ENCODE measurements at regions not wholly inside any gene's neighbourhood (a gene's known extent, or its start where the extent isn't known, plus 50 kb on each side); places are given as distances from the start of the nearest gene placed in this dataset.

DNA sequence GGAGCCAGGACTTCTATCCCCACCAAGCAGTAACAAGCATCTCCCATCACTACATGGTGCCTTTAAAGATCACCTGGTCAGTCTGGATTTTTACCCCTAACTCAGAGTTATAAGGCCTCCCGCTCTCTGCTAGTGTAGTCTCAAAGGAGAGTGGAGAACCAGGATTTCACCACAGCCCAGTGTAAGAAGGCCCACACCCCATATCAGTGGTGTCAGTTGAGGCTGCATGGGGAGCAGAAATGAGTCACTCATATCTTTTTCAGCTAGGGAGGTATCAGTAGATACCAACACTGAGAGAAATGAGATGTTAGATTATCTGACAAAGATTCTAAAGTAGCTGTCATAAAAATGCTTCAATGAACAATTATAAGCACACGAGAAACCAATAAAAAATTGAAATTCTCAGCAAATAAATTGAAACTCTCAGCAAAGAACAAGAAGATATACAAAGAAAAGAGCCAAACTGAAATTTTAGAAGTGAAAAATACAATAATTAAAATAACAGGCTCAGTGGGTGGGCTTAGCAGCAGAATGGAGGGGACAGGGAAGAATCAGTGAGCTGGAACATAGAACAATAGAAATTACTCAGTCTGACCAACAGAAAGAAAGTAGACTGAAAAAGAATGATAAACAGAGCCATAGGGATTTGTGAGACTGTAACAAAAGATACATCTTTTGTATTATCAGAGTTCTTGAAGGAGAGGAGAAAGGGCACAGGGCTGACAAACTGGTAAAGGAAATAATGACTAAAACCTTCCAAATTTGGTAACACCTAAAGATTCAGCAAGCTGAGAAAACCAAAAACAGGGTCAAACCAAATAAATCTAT lies 257.7 kb downstream of the ANAPC1 start:
- TF ChIP-seq, protein P1, sequence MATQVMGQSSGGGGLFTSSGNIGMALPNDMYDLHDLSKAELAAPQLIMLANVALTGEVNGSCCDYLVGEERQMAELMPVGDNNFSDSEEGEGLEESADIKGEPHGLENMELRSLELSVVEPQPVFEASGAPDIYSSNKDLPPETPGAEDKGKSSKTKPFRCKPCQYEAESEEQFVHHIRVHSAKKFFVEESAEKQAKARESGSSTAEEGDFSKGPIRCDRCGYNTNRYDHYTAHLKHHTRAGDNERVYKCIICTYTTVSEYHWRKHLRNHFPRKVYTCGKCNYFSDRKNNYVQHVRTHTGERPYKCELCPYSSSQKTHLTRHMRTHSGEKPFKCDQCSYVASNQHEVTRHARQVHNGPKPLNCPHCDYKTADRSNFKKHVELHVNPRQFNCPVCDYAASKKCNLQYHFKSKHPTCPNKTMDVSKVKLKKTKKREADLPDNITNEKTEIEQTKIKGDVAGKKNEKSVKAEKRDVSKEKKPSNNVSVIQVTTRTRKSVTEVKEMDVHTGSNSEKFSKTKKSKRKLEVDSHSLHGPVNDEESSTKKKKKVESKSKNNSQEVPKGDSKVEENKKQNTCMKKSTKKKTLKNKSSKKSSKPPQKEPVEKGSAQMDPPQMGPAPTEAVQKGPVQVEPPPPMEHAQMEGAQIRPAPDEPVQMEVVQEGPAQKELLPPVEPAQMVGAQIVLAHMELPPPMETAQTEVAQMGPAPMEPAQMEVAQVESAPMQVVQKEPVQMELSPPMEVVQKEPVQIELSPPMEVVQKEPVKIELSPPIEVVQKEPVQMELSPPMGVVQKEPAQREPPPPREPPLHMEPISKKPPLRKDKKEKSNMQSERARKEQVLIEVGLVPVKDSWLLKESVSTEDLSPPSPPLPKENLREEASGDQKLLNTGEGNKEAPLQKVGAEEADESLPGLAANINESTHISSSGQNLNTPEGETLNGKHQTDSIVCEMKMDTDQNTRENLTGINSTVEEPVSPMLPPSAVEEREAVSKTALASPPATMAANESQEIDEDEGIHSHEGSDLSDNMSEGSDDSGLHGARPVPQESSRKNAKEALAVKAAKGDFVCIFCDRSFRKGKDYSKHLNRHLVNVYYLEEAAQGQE (IDR thresholded peaks at IDR 0.05; ENCODE audit: insufficient read depth in 1 of 2, low read depth in 2 of 2, low read length in 2 of 2) = no peak
- no peak for TF ChIP-seq SIN3A (IDR thresholded peaks at IDR 0.05; ENCODE audit: borderline replicate concordance, insufficient read depth, low read length)
- TF ChIP-seq TAF1 (IDR thresholded peaks at IDR 0.05; ENCODE audit: borderline replicate concordance, insufficient read depth, low read length) = no peak

DNA sequence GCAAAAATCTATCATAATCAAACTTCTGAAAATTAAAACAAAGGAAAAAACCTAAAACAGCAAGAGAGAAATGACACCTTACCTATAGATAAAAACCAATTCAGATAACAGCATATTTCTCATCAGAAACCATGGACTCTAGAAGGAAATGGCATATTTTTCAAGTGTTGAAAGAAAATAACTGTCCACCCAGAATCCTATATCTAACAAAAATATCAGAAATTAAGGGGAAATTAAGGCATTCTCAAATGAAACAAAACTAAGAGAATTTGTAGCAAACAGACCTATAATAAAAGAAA lies 257.2 kb downstream of the ANAPC1 start:
- no peak for TF ChIP-seq FOXP2 (optimal IDR thresholded peaks at IDR 0.05; ENCODE audit: borderline replicate concordance, extremely low read depth, extremely low read length, insufficient read depth)
- TF ChIP-seq SIN3A (IDR thresholded peaks at IDR 0.05; ENCODE audit: borderline replicate concordance, insufficient read depth, low read length) = no peak
- TF ChIP-seq, protein P1 (IDR thresholded peaks at IDR 0.05; ENCODE audit: insufficient read depth in 1 of 2, low read depth in 2 of 2, low read length in 2 of 2) = no peak

DNA sequence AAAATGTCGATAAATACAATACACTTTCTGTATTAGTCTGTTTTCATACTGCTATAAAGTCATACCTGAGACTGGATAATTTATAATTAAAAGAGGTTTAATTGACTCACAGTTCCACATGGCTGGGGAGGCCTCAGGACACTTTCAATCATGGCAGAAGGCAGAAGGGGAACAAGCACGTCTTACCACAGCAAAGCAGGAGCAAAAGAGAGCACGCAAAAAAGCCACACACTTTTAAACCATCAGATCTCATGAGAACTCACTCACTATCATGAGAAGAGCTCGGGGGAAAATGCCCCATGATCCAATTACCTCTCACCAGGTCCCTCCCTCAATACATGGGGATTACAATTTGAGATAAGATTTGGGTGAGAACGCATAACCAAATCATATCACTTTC lies 256.7 kb downstream of the ANAPC1 start:
- no peak for TF ChIP-seq SIN3A (IDR thresholded peaks at IDR 0.05; ENCODE audit: borderline replicate concordance, insufficient read depth, low read length)
- TF ChIP-seq TAF1 (IDR thresholded peaks at IDR 0.05; ENCODE audit: borderline replicate concordance, insufficient read depth, low read length) = no peak
- no peak for TF ChIP-seq FOXP2 (optimal IDR thresholded peaks at IDR 0.05; ENCODE audit: borderline replicate concordance, extremely low read depth, extremely low read length, insufficient read depth)
- TF ChIP-seq POLR2AphosphoS5 (IDR thresholded peaks at IDR 0.05; ENCODE audit: low read depth, low read length) = no peak
- TF ChIP-seq, protein P1 (IDR thresholded peaks at IDR 0.05; ENCODE audit: insufficient read depth in 1 of 2, low read depth in 2 of 2, low read length in 2 of 2) = no peak

DNA sequence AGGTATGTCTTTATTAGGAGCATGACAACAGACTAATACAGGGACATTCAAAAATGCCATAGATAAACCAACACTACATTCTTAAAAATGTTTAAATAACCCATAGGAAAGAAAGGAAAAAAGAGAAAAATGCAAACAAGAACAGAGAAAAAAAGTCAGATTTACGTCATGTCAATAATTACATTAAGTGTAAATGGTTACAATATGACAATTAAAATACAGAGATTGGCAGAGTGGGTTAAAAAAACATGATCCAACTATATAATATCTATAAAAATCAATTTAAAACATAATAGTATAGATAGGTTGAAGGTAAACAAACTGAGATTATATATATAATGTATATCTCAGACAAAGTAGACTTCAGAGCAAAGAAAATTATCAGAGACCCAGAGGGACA lies 255.8 kb downstream of the ANAPC1 start:
- TF ChIP-seq SIN3A (IDR thresholded peaks at IDR 0.05; ENCODE audit: borderline replicate concordance, insufficient read depth, low read length) = no peak
- TF ChIP-seq TAF1 (IDR thresholded peaks at IDR 0.05; ENCODE audit: borderline replicate concordance, insufficient read depth, low read length) = no peak
- TF ChIP-seq, protein P1 (IDR thresholded peaks at IDR 0.05; ENCODE audit: insufficient read depth in 1 of 2, low read depth in 2 of 2, low read length in 2 of 2) = no peak
- no peak for TF ChIP-seq FOXP2 (optimal IDR thresholded peaks at IDR 0.05; ENCODE audit: borderline replicate concordance, extremely low read depth, extremely low read length, insufficient read depth)
- no peak for TF ChIP-seq POLR2AphosphoS5 (IDR thresholded peaks at IDR 0.05; ENCODE audit: low read depth, low read length)

DNA sequence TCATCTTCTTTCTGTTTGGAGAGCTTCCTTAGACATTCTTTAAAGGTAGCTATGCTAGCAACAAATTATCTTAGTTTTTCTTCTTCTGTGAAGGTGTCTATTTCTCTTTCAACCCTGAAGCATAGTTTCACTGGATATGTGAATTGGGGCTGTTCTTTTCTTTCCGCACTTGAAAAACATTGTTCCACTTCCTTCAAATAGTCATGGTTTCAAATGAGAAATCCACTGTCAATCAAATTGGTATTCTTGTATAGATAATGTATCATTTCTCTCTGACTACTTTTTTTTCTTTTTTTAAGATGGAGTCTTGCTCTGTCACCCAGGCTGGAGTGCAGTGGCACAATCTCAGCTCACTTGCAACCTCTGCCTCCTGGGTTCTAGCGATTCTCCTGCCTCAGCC lies 254.0 kb downstream of the ANAPC1 start:
- TF ChIP-seq, protein P1 (IDR thresholded peaks at IDR 0.05; ENCODE audit: insufficient read depth in 1 of 2, low read depth in 2 of 2, low read length in 2 of 2) = no peak
- no peak for TF ChIP-seq POLR2AphosphoS5 (IDR thresholded peaks at IDR 0.05; ENCODE audit: low read depth, low read length)
- no peak for TF ChIP-seq SIN3A (IDR thresholded peaks at IDR 0.05; ENCODE audit: borderline replicate concordance, insufficient read depth, low read length)
- no peak for TF ChIP-seq TAF1 (IDR thresholded peaks at IDR 0.05; ENCODE audit: borderline replicate concordance, insufficient read depth, low read length)
- no peak for TF ChIP-seq FOXP2 (optimal IDR thresholded peaks at IDR 0.05; ENCODE audit: borderline replicate concordance, extremely low read depth, extremely low read length, insufficient read depth)

Data from PFSK-1 (cell line).